HepG2 (cell line): ENCODE measurements at regions not wholly inside any gene's neighbourhood (a gene's known extent, or its start where the extent isn't known, plus 50 kb on each side); places are given as distances from the start of the nearest gene placed in this dataset.

Experiments
- ATAC-seq: fragments of 200-7000 bp; cut with Tn5 transposase; 3 replicates; pipeline ENCODE4 v1.9.1; 2020; ENCODE audit warnings: mild to moderate bottlenecking, moderate library complexity
- BruUV-seq: library from RNA; stranded (reverse); fragments of 400-500 nt; replicated peaks from 2 replicates; lab custom pipeline; 2021; lab: Mats Ljungman, UMichigan
- CTCF ChIA-PET: fragments of 300-600 bp; formaldehyde crosslinking; extraction: SDS; loops from one replicate; lab custom pipeline; 2021; ENCODE audit warnings: low total read pairs, inconsistent platforms, low intra/inter-chr PET ratio; lab: Yijun Ruan, JAX
- POLR2A ChIA-PET: fragments of 350-600 bp; sonication (Branson Sonifier 250); formaldehyde crosslinking; loops from one replicate; lab custom pipeline; 2020; ENCODE audit warnings: antibody characterized with exemption, inconsistent platforms; lab: Yijun Ruan, JAX
- DNase-seq: peaks from one replicate; pipeline ENCODE4 v3.0.0-alpha.2; 2015; ENCODE audit warnings: low spot score
- FAIRE-seq: peaks from 3 replicates; lab custom pipeline; 2011; peaks lifted over from hg19 to GRCh38; lab: Jason Lieb, UNC
- H2AFZ ChIP-seq: one replicate; pipeline ENCODE4 v1.6.1; 2011; ENCODE audit warnings: low read length, inconsistent platforms
- H3K27ac ChIP-seq: fragments of 300-600 bp; 3 replicates; pipeline ENCODE4 v1.8.0; 2011; ENCODE audit warnings: mixed run types, mild to moderate bottlenecking, mixed read lengths, low read length, inconsistent platforms; ENCODE audit not compliant: insufficient read depth; ENCODE audit errors: extremely low read length
- H3K27me3 ChIP-seq, 2 experiments: fragments of 200-600 bp in 1 of 2; 2 replicates in 1 of 2; 3 replicates in 1 of 2; pipeline versions ENCODE4 v1.6.0 to v1.8.0; 2011; ENCODE audit warnings: low read length in 2 of 2, mild to moderate bottlenecking in 2 of 2, moderate library complexity in 2 of 2, inconsistent platforms in 1 of 2; ENCODE audit not compliant: insufficient read depth in 2 of 2, control insufficient read depth in 1 of 2
- H3K36me3 ChIP-seq, 2 experiments: fragments of 200-600 bp in 1 of 2; replicated peaks in 1 of 2; 2 replicates in 1 of 2; 3 replicates in 1 of 2; pipeline versions ENCODE4 v1.5.1 to v1.8.0; 2011; ENCODE audit warnings: low read length in 2 of 2, inconsistent platforms in 1 of 2; ENCODE audit not compliant: insufficient read depth in 2 of 2, control insufficient read depth in 1 of 2
- H3K4me1 ChIP-seq: 2 replicates; pipeline ENCODE4 v1.5.1; 2012; ENCODE audit warnings: low read length, inconsistent platforms; ENCODE audit not compliant: insufficient read depth
- H3K4me2 ChIP-seq: 2 replicates; pipeline ENCODE4 v1.6.0; 2011; ENCODE audit warnings: low read depth, low read length, inconsistent platforms
- H3K4me3 ChIP-seq, 3 experiments: fragments of 200-600 bp in 1 of 3; sonication (generic), shearing (Covaris generic) in 1 of 3; replicated peaks in 1 of 3; 2 replicates each; pipeline ENCODE4 v1.5.1; 2011 to 2016; ENCODE audit warnings: low read length in 3 of 3, inconsistent platforms in 2 of 3, low read depth in 2 of 3, mild to moderate bottlenecking in 2 of 3, control low read depth in 1 of 3, mixed read lengths in 1 of 3; ENCODE audit not compliant: insufficient read depth in 1 of 3
- H3K79me2 ChIP-seq: one replicate; pipeline ENCODE4 v1.6.1; 2011; ENCODE audit warnings: low read length, inconsistent platforms; ENCODE audit not compliant: insufficient read depth
- H3K9ac ChIP-seq: 2 replicates; pipeline ENCODE4 v1.6.0; 2011; ENCODE audit warnings: mild to moderate bottlenecking, low read depth, low read length, inconsistent platforms; ENCODE audit not compliant: insufficient read depth
- H3K9me3 ChIP-seq: 2 replicates; pipeline ENCODE4 v1.5.1; 2012; ENCODE audit warnings: mild to moderate bottlenecking, low read length
- H4K20me1 ChIP-seq: 2 replicates; pipeline ENCODE4 v1.6.0; 2011; ENCODE audit warnings: inconsistent platforms, mild to moderate bottlenecking, low read length, moderate library complexity; ENCODE audit not compliant: insufficient read depth
- AFF4 ChIP-seq: sonication (generic); formaldehyde crosslinking; IDR thresholded peaks from 2 replicates; pipeline ENCODE4 v1.4.0; 2020; ENCODE audit warnings: missing genetic modification reagents
- ARID3A ChIP-seq: IDR thresholded peaks from 2 replicates; pipeline ENCODE4 v1.6.1; 2012; ENCODE audit warnings: low read depth, low read length, improper control_type of control experiment
- ATRX ChIP-seq: sonication (generic); formaldehyde crosslinking; IDR thresholded peaks from 2 replicates; pipeline ENCODE4 v1.4.0; 2020; ENCODE audit warnings: missing genetic modification reagents, borderline replicate concordance
- IKZF4 ChIP-seq: sonication (generic); formaldehyde crosslinking; IDR thresholded peaks from 2 replicates; pipeline ENCODE4 v1.5.1; 2020; ENCODE audit warnings: borderline replicate concordance, mild to moderate bottlenecking, low read depth, missing genetic modification reagents; ENCODE audit errors: not compliant biosample characterization
- NFATC3 ChIP-seq: sonication (generic); formaldehyde crosslinking; IDR thresholded peaks from 2 replicates; pipeline ENCODE4 v1.5.1; 2020; ENCODE audit warnings: mild to moderate bottlenecking, missing genetic modification reagents
- ZBTB20 ChIP-seq: sonication (generic); formaldehyde crosslinking; IDR thresholded peaks from 2 replicates; pipeline ENCODE4 v1.8.1; 2023; ENCODE audit warnings: missing genetic modification reagents, low read depth, mild to moderate bottlenecking, borderline replicate concordance
- ZBTB37 ChIP-seq: sonication (generic); formaldehyde crosslinking; IDR thresholded peaks from 2 replicates; pipeline ENCODE4 v1.4.0; 2020; ENCODE audit warnings: mild to moderate bottlenecking, missing genetic modification reagents
- ZFP1 ChIP-seq: IDR thresholded peaks from 2 replicates; pipeline ENCODE4 v1.6.1; 2016
- ZNF251 ChIP-seq: sonication (generic); formaldehyde crosslinking; IDR thresholded peaks from 2 replicates; pipeline ENCODE4 v1.9.0; 2021; ENCODE audit warnings: mild to moderate bottlenecking, missing genetic modification reagents
- ZNF367 ChIP-seq: sonication (generic); formaldehyde crosslinking; IDR thresholded peaks from 2 replicates; pipeline ENCODE4 v1.4.0; 2020; ENCODE audit warnings: missing genetic modification reagents, borderline replicate concordance
- WGBS: methylation state at CpG from one replicate; pipeline ENCODE4 v1.1.6; 2017; ENCODE audit warnings: low lambda C conversion rate; 5-methylcytosine and 5-hydroxymethylcytosine counted together
- in situ Hi-C: cut with HindIII; loops from 2 replicates; pipeline ENCODE4 v1.10.0; 2017; ENCODE audit warnings: low pct_unique_long_range_greater_than_20kb; ENCODE audit not compliant: extremely low pct_ligation_motif_present
- intact Hi-C: fragments of 100-400 bp; cut with micrococcal nuclease; formaldehyde crosslinking; loops from one replicate; pipeline ENCODE4 v1.10.0; 2022; ENCODE audit not compliant: unreplicated experiment

- Histone ChIP-seq H3K4me2 (no peak overlapping the region), H3K4me3 (no peak overlapping the region), H3K4me1 (no peaks in the 10 kb centered on the region), H3K27ac (no peak overlapping the region), H3K79me2 (no peaks in the 10 kb centered on the region), H4K20me1 (no peaks in the 10 kb centered on the region), H3K36me3 (no peaks in the 10 kb centered on the region), H3K27me3 (no peaks in the 10 kb centered on the region), H3K9ac (no peak overlapping the region), H3K9me3 (no peaks in the 10 kb centered on the region), H2AFZ (no peak overlapping the region)
- FAIRE-seq (no peak), ATAC-seq (no peak), DNase-seq (no peak)
- in situ Hi-C loops (no loop called here), intact Hi-C loops (no loop called here)
- POLR2A ChIA-PET = no interaction called here
- TF ChIP-seq ATRX (CRISPR knock-in tag) = no peak
- no peak for TF ChIP-seq NFATC3
- no peak for TF ChIP-seq ZNF367 (CRISPR knock-in tag)
- TF ChIP-seq ZBTB20 (CRISPR knock-in tag) = no peak
- no peak for TF ChIP-seq IKZF4 (CRISPR knock-in tag)
- no peak for TF ChIP-seq ZFP1
- no peak for TF ChIP-seq ZBTB37
- no peak for TF ChIP-seq ARID3A
- no peak for TF ChIP-seq AFF4 (CRISPR knock-in tag)
- TF ChIP-seq ZNF251 = no peak
- WGBS = 0% methylated on average over 1 of the region's 1 CpG
- no TSS peak for BruUV-seq
- CTCF ChIA-PET = no interaction called here
Observed at GRCh38 chr13:81722456-81722855, 1381.5 kb upstream of the SPRY2 start.
